ENCODE measurements at regions not wholly inside any gene's neighbourhood (a gene's known extent, or its start where the extent isn't known, plus 50 kb on each side); places are given as distances from the start of the nearest gene placed in this dataset.

- Histone ChIP-seq H3K4me1 (replicated peaks in 1 of 2) (no peaks in the 10 kb centered on the region), H3K27ac (no peak overlapping the region), H3K36me3 (replicated peaks in 1 of 2) (no peaks in the 10 kb centered on the region), H3K9me3 (replicated peaks in 1 of 3) (no peaks in the 10 kb centered on the region), H3K4me3 (no peak overlapping the region), H3K27me3 (no peaks in the 10 kb centered on the region)
- intact Hi-C loops (cut with DNase I), result no loop called here
- no peak for TF ChIP-seq POLR2A (IDR thresholded peaks at IDR 0.05)
- TF ChIP-seq CTCF (IDR thresholded peaks at IDR 0.05), result no peak
- DNase-seq, result no peak
- 55 to 65% (median 61%) methylated on average over 4 of the region's 4 CpGs for WGBS, 4 donors
These were observed 1024.0 kb downstream of the GRIK2 start for GRCh38 chr6:102417368-102417998.

- H3K27ac ChIP-seq, result no peak overlapping the region
- no peak for DNase-seq
- H3K4me3 ChIP-seq, result no peak overlapping the region
- no peaks in the 10 kb centered on the region for H3K27me3 ChIP-seq
- intact Hi-C loops (cut with DNase I), result no loop called here
- WGBS, 4 donors, result 72 to 87% (median 81%) methylated on average over 1 of the region's 1 CpG
- TF ChIP-seq POLR2A (IDR thresholded peaks at IDR 0.05) (no peak), CTCF (IDR thresholded peaks at IDR 0.05) (no peak)
- no peaks in the 10 kb centered on the region for H3K9me3 ChIP-seq (replicated peaks in 1 of 3)
- H3K4me1 ChIP-seq (replicated peaks in 1 of 2), result no peaks in the 10 kb centered on the region
- H3K36me3 ChIP-seq (replicated peaks in 1 of 2), result no peaks in the 10 kb centered on the region
These were observed 1022.4 kb downstream of the GRIK2 start for GRCh38 chr6:102415891-102416290.

GRCh38 chr6:102411796-102412195, 1018.3 kb downstream of the GRIK2 start:
- no peak overlapping the region for H3K27ac ChIP-seq
- H3K27me3 ChIP-seq, result no peaks in the 10 kb centered on the region
- 58 to 65% (median 61%) methylated on average over 3 of the region's 3 CpGs for WGBS, 4 donors
- H3K9me3 ChIP-seq (replicated peaks in 1 of 3), result no peaks in the 10 kb centered on the region
- TF ChIP-seq CTCF (IDR thresholded peaks at IDR 0.05), result no peak
- no peak for TF ChIP-seq POLR2A (IDR thresholded peaks at IDR 0.05)
- H3K4me1 ChIP-seq (replicated peaks in 1 of 2), result no peaks in the 10 kb centered on the region
- H3K36me3 ChIP-seq (replicated peaks in 1 of 2), result no peaks in the 10 kb centered on the region
- no peak for DNase-seq
- H3K4me3 ChIP-seq, result no peak overlapping the region
- intact Hi-C loops (cut with DNase I), result no loop called here

- intact Hi-C loops (cut with DNase I), result no loop called here
- TF ChIP-seq CTCF (IDR thresholded peaks at IDR 0.05) (no peak), POLR2A (IDR thresholded peaks at IDR 0.05) (no peak)
- Histone ChIP-seq H3K36me3 (replicated peaks in 1 of 2) (no peaks in the 10 kb centered on the region), H3K4me3 (no peak overlapping the region), H3K9me3 (replicated peaks in 1 of 3) (no peaks in the 10 kb centered on the region), H3K27me3 (no peaks in the 10 kb centered on the region), H3K4me1 (replicated peaks in 1 of 2) (no peaks in the 10 kb centered on the region), H3K27ac (no peak overlapping the region)
- DNase-seq, result no peak
- 75 to 90% (median 83%) methylated on average over 4 of the region's 4 CpGs for WGBS, 4 donors
These were observed 1014.6 kb downstream of the GRIK2 start for GRCh38 chr6:102407886-102408741.
